Suprapubic skin (tissue), 4 donors: ENCODE measurements at regions not wholly inside any gene's neighbourhood (a gene's known extent, or its start where the extent isn't known, plus 50 kb on each side); places are given as distances from the start of the nearest gene placed in this dataset.
A peak's percentile ranks its signal among the peaks of the same experiment; 100 is the strongest.
"Not testable (repeated sequence)": the region's sequence is repeated elsewhere in the genome, so short reads cannot be mapped to it uniquely, and the experiment has no call there.

ENCODE experiments used
- DNase-seq, 2 donors: peaks; one replicate each; pipeline ENCODE4 v3.0.0-alpha.2; 2019; ENCODE audit warnings: low spot score in 2 of 2
- H3K27ac ChIP-seq: fragments of 200-600 bp; sonication (generic); one replicate; pipeline ENCODE4 v1.5.1; 2019
- H3K27me3 ChIP-seq: fragments of 200-600 bp; sonication (generic); one replicate; pipeline ENCODE4 v1.5.1; 2019
- H3K36me3 ChIP-seq: fragments of 200-600 bp; sonication (generic); one replicate; pipeline ENCODE4 v1.5.1; 2019
- H3K4me1 ChIP-seq: fragments of 200-600 bp; sonication (generic); one replicate; pipeline ENCODE4 v1.5.1; 2019
- H3K4me3 ChIP-seq: fragments of 200-600 bp; sonication (generic); one replicate; pipeline ENCODE4 v1.5.1; 2019; ENCODE audit warnings: mild to moderate bottlenecking
- H3K9me3 ChIP-seq: fragments of 200-600 bp; sonication (generic); one replicate; pipeline ENCODE4 v1.5.1; 2019
- CTCF ChIP-seq, 2 donors: fragments of 200-600 bp in 1 of 2; fragments of 450-650 bp in 1 of 2; sonication (generic) in 1 of 2; IDR thresholded peaks; one replicate each; pipeline ENCODE4 v1.5.1; 2016 to 2019; ENCODE audit warnings: antibody characterized with exemption in 2 of 2, mild to moderate bottlenecking in 1 of 2, moderate library complexity in 1 of 2
- EP300 ChIP-seq: sonication (generic); formaldehyde crosslinking; IDR thresholded peaks from one replicate; pipeline ENCODE4 v1.6.1; 2017; ENCODE audit warnings: antibody characterized with exemption
- POLR2A ChIP-seq, 2 donors: fragments of 450-650 bp; IDR thresholded peaks; one replicate each; pipeline ENCODE4 v1.6.1; 2017; ENCODE audit warnings: antibody characterized with exemption in 2 of 2, mild to moderate bottlenecking in 2 of 2, moderate library complexity in 2 of 2
- POLR2AphosphoS5 ChIP-seq, 3 donors: sonication (generic); formaldehyde crosslinking; IDR thresholded peaks; one replicate each; pipeline ENCODE4 v1.6.1; 2017; ENCODE audit warnings: antibody characterized with exemption in 3 of 3
- WGBS: methylation state at CpG from one replicate; pipeline ENCODE4 v1.1.5; 2018; 5-methylcytosine and 5-hydroxymethylcytosine counted together

- Histone ChIP-seq H3K4me3 (no peak overlapping the region), H3K4me1 (no peaks in the 10 kb centered on the region), H3K9me3 (peaks cover 2% of the 10 kb centered on the region), H3K27ac (no peak overlapping the region), H3K36me3 (no peaks in the 10 kb centered on the region), H3K27me3 (peaks cover 2% of the 10 kb centered on the region)
- DNase-seq, result peak; percentile 79 to 84
- peak; percentile 88 to 94 for TF ChIP-seq CTCF (IDR thresholded peaks at IDR 0.05)
- TF ChIP-seq POLR2A (IDR thresholded peaks at IDR 0.05), result no peak
- TF ChIP-seq POLR2AphosphoS5 (IDR thresholded peaks at IDR 0.05), result no peak
- WGBS, result 40% methylated on average over 10 of the region's 19 CpGs
Measured at GRCh38 chr9:124126648-124127646, 115.4 kb downstream of the LHX2 start.

- WGBS, result 61% methylated on average over 12 of the region's 12 CpGs
- TF ChIP-seq EP300 (no peak), POLR2A (IDR thresholded peaks at IDR 0.05) (no peak), CTCF (IDR thresholded peaks at IDR 0.05) (no peak), POLR2AphosphoS5 (IDR thresholded peaks at IDR 0.05) (no peak)
Measured at GRCh38 chr9:124128568-124129166, 117.1 kb downstream of the LHX2 start.

DNA sequence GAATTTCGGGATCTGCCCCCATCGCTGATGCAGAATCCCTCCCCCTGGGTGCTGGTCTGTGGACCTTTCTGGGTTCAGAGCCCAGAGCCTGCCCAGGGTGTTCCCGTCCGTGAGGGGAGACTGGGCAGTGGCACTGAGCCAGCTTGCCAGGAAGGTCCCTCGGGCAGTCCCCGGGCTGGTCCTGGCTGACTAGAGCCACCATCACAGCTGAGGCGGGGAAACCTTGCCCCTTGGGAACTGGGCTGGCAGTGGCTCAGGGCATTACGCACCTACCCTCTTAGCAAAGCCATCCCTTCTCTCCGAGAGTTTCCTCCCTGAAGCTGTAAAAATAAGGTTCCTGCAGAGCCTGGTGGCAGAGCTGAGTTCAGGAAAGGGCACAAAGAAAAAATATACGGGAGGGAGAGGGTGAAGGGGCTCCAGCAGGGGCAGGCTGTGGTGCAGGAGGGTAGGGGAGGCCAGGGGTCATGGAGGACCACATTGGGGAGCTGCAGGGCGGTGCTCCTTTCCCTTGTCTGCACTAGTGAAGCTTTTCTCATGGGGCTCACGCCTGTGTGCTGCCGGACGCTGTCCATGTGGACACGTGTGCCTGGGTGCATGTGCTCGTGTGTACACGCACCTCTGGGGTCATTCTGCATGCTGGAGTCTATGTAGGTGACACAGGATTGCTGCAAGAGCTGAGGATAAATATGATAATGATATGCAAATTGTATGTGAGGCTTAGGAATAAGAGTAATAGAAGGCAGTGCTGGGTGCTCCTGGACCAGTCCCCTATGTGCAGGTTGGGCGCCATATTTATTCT is 118.9 kb downstream of the LHX2 start:
- WGBS, result 79% methylated on average over 13 of the region's 18 CpGs
- Histone ChIP-seq H3K4me3 (no peak overlapping the region), H3K4me1 (no peaks in the 10 kb centered on the region), H3K27ac (no peak overlapping the region), H3K27me3 (no peaks in the 10 kb centered on the region), H3K9me3 (no peaks in the 10 kb centered on the region), H3K36me3 (no peaks in the 10 kb centered on the region)
- TF ChIP-seq POLR2AphosphoS5 (IDR thresholded peaks at IDR 0.05) (no peak), CTCF (IDR thresholded peaks at IDR 0.05) (no peak), POLR2A (IDR thresholded peaks at IDR 0.05) (no peak), EP300 (no peak)
- DNase-seq, result peak in 1 of 2 donors; percentile 50

More at GRCh38 chr9:124128568-124129166, 117.1 kb downstream of the LHX2 start:
- no peaks in the 10 kb centered on the region for H3K4me1 ChIP-seq
- no peaks in the 10 kb centered on the region for H3K9me3 ChIP-seq
- no peak overlapping the region for H3K27ac ChIP-seq
- H3K4me3 ChIP-seq, result no peak overlapping the region
- no peak for DNase-seq
- H3K27me3 ChIP-seq, result no peaks in the 10 kb centered on the region
- no peaks in the 10 kb centered on the region for H3K36me3 ChIP-seq

DNA sequence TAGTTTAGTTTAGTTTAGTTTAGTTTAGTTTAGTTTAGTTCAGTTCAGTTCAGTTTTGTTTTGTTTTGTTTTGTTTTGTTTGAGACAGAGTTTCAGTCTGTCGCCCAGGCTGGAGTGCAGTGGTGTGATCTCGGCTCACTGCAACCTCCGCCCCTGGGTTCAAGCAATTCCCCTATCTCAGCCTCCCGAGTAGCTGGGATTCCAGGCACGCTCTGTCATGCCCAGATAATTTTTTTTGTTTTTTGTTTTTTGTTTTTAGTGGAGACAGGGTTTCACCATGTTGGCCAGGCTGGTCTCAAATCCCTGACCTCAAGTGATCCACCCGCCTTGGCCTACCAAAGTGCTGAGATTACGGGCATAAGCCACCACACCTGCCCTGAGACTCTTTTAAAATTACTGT is 120.0 kb downstream of the LHX2 start:
- H3K9me3 ChIP-seq, H3K27me3 ChIP-seq, H3K4me1 ChIP-seq, H3K4me3 ChIP-seq, H3K36me3 ChIP-seq, H3K27ac ChIP-seq: not testable (repeated sequence)
- 84% methylated on average over 7 of the region's 7 CpGs for WGBS
- peak in 1 of 2 donors; percentile 49 for DNase-seq

DNA sequence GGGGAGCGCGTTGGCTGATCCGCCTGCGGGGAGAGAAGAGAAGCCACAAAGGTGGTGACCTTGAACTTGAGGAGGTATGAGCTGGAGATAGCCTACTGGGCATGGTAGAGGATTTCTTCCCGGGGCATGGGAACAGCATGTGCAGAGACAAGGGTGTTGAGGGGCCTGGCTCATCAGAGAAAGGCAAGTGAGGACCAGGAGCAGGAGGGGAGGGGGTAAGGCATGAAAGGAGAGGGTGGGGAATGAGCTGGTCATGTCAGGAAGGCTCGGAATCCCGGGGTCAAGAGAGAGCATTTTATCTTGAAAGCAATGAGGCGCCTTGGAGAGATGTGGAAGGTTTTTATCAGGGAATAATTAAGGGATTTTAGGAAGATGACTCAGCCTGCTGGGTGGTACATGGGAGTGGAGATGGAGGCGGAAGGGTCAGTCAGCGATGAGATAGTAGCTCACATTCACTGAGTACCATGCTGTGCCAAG is 121.1 kb downstream of the LHX2 start:
- 88% methylated on average over 10 of the region's 10 CpGs for WGBS
- Histone ChIP-seq H3K4me3 (no peak overlapping the region), H3K36me3 (no peaks in the 10 kb centered on the region), H3K9me3 (no peaks in the 10 kb centered on the region), H3K4me1 (no peaks in the 10 kb centered on the region), H3K27ac (no peak overlapping the region), H3K27me3 (no peaks in the 10 kb centered on the region)
- peak in 1 of 2 donors; percentile 45 for DNase-seq
- TF ChIP-seq EP300, result no peak
